Glomerular visceral epithelial cell (primary cell): ENCODE measurements at regions not wholly inside any gene's neighbourhood (a gene's known extent, or its start where the extent isn't known, plus 50 kb on each side); places are given as distances from the start of the nearest gene placed in this dataset.
"Not testable (repeated sequence)": the region's sequence is repeated elsewhere in the genome, so short reads cannot be mapped to it uniquely, and the experiment has no call there.

ENCODE experiments used
- DNase-seq: peaks from one replicate; pipeline ENCODE4 v3.0.0-alpha.2; 2016; ENCODE audit errors: extremely low spot score

DNA sequence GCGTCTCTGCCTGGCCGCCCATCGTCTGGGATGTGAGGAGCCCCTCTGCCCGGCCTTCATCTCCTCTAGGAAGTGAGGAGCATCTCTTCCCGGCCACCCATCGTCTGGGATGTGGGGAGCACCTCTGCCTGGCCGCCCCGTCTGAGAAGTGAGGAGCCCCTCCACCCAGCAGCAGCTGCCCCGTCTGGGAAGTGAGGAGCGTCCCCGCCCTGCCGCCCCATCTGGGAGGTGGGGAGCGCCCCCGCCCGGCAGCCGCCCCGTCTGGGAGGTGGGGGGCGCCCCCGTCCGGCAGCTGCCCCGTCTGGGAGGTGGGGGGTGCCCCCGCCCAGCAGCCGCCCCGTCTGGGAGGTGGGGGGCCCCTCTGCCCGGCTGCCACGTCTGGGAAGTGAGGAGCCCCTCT is 153.7 kb upstream of the MYRIP start:
- DNase-seq: not testable (repeated sequence)

DNA sequence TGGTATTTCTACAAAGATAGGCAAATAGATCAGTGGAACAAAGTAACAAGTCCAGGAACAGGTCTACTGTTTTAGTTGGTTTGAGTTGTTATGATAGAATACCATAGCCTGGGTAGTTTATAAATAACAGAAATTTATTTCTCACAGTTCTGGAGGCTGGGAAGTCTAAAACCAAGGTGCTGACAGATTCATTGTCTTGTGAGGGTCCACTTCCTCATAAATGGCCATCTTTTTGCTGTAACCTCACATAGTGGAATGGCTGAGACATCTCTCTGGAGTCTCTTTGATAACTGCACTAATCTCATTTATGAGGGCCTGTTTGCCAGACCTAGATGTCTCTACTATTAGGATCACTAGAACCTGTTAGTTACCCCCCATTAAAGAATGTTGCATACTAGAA is 152.3 kb upstream of the MYRIP start:
- no peak for DNase-seq

DNA sequence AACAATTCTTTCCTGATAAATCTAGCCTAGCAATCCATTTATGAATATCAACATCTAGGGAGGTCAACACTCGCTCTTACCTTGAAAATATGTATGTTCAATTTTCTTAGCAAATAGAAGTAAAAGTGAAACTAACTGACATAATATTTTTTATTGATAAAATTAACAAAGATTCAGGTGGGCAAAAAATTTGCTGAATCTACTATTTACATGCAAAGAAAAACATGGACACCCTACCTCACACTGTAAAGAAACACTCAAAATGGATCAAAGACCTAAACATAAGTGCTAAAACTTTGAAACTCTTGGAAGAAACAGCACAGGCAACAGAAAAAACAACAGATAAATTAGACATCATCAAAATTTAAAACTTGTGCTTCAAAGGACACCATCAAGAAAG is 151.6 kb upstream of the MYRIP start:
- no peak for DNase-seq

DNA sequence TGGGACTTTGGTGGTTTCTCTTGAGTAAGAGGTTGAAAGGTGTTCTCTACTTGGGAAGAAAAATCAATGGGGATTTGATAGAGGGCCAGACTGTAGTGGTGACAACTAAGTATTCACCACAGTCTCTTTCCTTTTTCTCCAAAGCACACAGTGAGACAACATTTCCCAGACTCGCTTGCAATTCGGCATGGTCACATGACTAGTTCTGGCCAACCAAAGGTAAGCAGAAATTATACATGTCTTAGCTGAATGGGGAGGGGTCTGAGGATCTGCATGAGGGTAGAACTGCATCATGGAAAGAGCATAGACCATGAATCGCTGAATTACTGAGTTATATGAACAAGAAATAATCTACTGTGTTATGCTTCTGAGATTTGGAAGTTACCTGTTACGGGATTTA is 144.5 kb upstream of the MYRIP start:
- no peak for DNase-seq

DNA sequence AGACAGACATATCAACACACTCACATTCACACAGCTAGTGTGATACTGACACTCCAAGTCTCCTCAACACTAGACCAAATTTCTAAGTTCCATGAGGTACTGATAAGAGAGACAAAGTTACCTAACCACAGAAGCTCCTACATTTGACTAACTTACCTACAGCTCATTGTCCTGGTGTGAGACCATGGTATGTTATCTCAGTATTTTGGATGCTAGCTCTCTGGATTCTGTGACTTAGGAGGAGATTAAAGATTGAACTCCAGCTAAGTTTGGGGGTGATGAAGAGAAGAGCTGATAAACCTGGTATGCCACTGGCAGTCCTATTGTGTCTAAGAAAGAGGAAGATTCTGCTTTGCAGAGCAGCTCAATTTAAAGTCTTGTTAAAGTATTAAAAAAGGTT is 144.0 kb upstream of the MYRIP start:
- DNase-seq: no peak

DNA sequence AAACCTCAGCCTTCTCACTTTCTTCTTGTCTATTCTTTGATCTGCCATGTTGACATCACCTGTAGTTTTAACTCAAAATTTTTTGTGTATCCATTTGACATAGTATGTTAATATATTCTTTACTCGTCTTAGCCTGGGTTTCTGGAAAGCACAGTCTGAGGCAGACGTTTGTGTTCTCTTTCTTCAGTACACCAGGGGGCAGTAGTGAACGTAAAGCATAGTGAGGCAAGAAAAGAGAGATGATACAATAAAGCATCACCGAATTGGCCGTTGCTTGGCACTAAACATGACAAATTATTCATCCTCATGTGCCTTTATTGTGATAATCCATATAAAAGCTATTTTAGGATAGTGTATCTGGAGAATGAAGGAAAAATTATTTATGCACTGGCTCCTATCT is 141.0 kb upstream of the MYRIP start:
- peak; percentile 26 for DNase-seq

DNA sequence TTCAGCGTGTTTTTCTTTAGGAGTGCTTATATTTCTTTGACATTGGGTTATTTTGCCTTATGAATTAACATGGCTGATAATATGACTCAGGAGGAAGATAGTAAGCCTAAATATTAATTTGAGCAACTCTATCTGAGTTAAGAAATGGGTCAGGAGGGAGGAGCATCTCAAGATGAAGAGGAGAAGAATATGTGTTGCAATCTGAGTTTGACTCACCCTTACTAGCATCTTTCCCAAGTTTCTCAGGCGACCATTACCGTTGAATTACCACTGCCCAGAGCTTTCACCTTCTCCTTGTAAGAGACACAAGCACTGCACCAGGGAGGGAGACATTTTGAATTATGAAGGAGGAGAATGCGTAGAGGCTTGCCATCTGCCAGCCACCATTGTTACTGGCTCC is 138.3 kb upstream of the MYRIP start:
- no peak for DNase-seq

DNA sequence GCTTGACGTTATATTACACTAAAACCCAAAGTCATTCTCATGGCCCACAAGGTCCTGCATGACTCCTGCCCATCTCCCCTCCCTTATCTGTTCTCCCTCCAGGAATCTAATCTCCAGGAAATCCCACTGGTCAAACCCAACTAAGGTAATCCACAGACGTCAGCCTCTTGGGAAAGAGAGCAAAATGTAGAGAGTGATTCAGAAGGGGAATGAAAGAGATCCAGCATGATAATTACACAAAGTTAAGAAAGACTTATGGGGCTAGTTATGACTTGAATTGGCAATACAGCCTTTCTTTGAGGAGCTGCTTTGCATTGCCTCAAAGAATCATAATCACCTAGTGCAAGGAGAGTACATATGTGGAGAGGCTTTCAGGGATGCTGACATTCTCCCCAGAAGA is 137.8 kb upstream of the MYRIP start:
- no peak for DNase-seq

DNA sequence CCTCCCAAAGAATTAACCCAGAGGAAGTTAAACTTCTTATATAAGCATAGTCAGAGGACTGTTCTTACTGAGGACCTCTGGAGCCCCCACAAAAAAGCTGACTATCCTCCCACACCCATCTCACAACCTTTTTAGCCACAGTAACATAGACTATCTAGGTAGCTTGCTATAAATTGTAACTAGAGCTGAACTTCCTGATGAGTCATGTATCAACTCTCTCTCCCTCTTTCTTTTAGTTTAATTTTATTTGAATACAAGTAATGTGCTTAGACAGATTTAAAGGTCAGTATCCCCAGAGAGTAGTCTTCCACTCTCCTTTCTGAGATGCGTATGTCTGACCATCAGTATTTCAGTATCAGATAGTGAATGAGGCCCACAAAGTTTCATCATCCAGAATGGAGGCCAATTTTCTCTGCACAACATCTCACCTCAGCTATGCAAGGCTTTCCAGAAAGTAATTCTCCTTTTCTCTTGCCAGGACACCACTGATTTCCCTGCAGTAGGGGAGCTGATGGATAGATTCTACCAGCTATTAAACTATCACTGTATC is 104.0 kb upstream of the MYRIP start:
- no peak for DNase-seq

DNA sequence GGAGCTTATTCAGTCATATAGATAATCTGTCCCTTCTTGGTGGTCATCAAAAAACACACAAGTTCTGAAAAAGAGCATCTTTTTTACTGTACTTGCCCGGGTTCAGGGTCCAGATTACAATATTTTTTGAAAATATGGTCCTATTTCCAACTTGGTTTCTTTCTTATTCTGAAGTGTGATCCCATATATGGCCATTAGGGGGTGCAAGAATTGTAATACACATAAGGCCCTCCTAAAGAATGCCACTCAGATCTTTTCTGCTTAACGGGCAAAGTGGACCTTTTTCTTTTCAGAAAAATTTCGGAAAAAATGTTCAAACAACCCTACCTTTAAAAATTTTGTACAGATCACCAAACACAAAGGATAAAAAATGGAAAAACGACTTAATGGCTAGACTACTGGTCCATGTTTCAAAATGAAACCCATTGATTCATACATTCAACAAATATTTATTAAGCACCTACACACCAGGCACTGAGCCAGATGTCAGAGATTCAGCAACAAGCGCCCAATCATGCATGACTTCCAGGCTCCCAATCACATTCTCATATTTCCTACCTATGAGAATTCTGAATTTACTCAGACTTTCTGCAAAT is 102.0 kb upstream of the MYRIP start:
- peak; percentile 30 for DNase-seq

DNA sequence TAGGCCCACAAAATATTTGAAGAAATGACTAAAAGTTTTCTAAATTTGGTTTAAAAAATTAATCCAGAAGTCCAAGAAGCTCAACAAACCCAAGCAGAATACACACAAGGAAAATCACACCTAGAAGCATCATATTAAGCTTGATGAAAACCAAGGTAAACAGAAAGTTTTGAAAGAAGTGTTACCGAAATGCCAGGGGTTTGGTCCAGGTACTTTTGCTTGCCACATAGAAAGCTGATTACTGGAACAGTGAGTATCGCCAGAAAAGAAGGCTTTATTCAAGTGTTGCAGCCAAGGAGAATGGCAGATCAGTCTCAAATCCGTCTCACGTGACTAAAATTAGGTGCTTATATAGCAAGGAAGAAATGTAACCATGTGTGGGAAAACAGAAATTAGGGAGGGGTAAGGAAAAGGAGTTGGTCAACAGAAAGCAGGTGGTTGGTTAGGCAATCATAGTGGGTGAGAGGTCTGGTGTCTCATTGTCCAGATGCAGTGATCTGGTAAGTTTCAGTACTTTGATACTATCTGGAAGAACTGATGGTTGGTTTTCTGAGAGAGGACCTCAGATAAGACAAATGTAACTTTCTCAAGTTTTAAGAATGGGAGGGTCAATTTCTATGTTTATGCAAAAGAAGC is 96.9 kb upstream of the MYRIP start:
- no peak for DNase-seq

DNA sequence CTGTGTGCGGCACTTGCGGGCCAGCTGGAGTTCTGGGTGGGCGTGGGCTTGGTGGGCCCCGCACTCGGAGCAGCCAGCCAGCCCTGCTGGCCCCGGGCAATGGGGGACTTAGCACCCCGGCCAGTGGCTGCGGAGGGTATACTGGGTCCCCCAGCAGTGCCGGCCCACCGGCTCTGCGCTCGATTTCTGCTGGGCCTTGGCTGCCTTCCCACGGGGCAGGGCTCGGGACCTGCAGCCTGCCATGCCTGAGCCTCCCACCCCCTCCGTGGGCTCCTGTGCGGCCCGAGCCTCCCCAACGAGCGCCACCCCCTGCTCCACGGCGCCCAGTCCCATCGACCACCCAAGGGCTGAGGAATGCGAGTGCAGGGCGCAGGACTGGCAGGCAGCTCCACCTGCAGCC is 96.1 kb upstream of the MYRIP start:
- not testable (repeated sequence) for DNase-seq

DNA sequence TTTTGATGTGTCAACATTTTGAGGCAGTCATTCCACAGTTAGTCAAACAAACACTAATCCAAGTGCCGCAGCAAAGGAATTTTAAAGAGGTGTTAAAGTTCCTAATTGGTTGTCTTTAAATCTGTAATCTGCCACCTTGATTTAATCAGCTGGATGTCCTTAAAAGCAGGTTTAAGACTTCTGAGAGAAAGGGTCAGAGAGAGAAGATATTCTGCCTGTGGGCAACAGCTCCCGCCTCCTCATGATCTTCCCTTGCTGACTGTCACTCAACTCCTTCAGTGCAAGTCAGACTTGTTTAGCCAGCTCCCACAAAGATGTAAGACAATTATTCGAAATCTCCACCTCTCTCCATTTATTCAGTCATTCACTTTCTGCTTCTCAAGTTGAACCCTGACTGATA is 92.6 kb upstream of the MYRIP start:
- no peak for DNase-seq

DNA sequence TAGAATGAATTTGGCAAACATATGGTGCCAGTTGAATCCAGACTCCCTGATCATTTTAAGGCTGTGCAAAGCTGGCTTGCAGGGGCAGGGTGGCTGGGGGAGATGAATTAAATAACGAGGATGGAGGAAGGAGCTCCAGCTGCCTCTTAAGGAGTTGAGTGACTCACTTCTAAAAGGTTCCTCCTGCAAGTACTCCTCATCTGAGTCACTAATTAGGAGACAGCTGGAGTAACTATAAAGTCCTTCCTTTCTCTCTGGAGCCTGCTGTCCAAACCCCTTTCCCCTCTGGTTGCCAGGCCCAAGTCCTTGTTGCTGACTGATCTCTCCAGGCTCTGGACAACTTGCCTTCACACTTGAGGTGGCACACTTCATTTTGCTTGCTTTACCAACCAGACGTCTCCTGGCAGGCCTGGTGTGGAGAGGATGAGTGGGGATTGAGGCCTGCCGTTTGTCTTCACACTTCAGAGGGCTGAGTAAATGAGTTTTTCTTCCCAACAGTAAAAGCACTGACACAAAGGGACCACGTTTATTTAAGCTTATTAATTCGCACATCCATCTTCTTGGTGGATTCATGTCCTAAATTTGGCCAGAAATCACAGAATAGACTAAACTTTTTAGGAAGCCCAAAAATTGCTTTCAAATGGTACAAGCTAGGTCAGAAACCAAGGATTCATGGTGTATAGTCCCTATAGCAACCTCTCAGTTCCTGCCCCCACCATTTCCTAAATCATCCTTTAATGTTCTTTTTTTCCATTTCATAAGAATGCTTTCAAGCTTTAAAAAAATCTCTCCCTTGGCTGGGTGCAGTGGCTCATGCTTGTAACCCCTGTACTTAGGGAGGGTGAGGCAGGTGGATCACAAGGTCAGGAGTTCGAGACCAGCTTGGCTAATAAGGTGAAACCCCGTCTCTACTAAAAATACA is 90.5 kb upstream of the MYRIP start:
- DNase-seq: no peak

DNA sequence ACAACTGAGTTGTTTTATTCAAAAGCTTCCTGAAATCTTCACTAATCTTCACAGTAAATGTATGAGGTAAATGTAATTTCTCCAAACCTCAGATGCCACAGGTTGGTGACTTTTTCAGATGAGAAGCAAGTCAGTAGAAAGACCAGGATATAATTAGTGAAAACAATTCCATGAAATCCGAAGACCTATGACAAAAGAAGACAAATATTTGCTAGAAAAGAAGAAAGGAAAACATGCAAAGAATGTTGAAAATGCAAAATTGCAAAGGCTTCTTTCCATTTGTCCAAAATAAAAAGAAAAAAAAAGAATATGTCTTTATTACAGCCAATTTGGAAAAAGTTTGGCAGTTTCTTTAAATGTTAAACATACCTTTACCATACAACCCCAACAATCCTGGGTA is 88.3 kb upstream of the MYRIP start:
- no peak for DNase-seq

DNA sequence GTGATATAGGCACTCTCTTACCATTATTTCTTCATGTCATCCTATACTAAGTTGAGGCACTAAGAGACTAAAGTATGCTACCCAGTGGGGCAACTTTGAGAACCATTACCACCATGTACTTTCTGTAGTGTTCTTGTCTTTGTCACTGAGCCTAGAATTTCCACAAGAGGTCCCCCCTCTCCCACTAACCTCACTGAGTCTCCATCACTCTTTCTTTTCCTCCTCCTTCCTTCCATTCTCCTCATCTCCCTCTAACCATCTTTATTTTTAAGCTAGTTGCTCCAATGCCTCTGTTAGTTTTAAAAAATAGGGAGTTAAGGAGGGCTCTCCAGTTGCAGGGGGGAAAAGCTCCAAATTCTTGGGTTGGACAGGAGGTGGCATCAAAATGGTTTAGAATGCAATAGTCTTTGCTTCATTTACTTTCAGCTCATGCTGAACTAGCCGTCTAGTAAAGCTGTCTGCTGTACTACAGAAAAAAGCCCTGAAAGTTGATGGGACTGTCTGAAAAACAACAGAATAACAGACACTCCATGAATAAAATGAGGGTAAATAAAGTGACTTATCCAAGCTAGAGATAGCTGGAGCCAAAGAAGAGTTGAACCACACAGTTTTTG is 85.1 kb upstream of the MYRIP start:
- DNase-seq: no peak

DNA sequence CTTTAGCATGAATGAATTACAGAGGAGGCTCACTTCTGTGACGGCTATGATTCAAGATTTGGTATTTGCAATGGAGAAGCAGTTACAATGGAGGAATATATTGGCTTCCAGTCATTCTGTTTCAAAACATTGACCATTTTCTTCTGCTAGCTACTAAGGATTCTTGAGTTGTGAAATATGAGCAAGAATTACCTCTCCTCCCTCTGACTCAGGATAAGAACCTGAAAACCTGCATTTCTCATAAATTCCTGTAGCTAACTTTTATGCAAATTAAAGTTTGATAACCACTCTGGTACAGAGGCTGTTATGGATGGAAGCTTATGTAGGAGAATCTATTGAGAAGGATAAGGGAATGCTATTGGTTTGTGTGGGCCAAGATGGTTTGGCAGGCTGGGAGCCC is 84.1 kb upstream of the MYRIP start:
- no peak for DNase-seq

DNA sequence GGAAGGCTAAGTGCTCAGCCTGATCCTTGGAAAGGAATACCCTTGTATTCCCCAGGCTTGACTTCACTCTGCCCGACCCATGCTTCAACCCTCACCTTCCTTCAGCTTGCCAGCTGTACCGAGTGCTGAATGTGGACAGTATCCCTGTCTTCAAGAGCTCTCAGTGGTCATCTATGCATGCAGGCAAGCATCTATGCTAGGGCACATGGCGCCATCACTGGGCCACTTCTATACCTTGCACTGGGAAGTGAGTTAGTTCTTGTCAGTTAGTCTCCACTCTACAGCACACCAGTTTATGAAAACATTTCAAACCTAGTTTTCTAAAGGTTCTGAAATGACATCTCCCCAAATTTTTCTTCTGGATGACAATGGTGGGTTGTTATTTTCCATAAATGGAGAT is 82.0 kb upstream of the MYRIP start:
- DNase-seq: no peak

DNA sequence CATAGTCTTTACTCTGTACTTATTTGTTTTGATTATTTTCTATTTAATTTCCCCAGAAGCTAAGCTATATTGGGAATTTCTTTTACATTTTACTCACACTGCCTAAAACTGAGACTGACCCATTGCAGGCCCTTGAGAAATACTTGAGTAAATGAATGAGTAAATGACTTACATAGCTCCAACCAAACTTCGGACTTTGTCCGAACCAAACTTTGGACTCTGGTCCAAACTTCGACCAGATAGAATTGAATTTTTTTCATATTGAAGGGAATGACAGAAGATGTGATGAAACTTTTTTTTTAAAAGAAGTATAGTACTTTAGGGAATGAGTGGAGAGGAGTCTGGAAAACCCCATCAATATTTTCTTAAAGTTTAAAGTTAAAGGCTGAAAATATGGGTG is 75.6 kb upstream of the MYRIP start:
- DNase-seq: no peak

DNA sequence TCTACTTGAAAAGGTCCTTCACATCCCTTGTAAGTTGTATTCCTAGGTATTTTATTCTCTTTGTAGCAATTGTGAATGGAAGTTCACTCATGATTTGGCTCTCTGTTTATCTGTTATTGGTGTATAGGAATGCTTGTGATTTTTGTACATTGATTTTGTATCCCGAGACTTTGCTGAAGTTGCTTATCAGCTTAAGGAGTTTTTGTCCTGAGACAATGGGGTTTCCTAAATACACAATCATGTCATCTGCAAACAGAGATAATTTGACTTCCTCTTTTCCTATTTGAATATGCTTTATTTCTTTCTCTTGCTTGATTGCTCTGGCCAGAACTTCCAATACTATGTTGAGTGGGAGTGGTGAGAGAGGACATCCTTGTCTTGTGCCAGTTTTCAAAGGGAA is 69.8 kb upstream of the MYRIP start:
- not testable (repeated sequence) for DNase-seq

DNA sequence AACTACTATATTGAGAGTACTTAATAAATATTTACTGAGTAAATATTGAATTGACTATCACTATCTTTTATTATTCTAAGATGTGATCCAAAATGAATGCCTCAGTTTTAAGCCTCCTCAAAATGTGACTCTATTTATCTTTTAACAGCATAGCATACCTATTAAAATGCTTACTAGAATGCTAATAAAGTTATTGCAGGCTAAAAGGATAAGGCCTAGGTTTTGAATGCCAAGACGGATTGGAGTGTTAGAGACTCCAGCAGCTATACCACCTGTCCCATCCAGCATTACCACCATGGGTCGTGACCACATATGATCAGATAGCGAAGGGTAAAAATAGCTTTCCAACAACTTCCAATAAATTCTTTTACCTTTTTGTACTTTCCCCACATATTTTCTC is 64.7 kb upstream of the MYRIP start:
- no peak for DNase-seq

DNA sequence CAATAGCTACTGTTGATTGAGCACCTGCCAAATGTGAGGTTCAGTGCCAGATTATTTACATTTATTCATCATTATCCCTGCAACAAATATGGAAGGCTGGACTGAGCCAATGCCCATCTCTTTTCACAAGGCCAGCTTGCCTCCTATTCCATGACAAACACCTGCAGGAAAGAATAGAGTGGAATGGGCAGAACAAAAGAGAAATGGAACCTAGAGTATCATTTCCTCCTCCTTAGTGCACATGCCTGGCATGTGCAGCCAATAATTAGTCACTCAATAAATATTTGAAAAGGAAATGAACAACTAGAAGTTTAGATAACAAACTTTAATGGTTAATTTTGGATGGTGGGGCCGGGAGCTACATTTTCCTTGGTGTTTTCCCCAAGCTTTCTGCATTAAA is 61.4 kb upstream of the MYRIP start:
- DNase-seq: no peak
